ENCODE measurements at regions not wholly inside any gene's neighbourhood (a gene's known extent, or its start where the extent isn't known, plus 50 kb on each side); places are given as distances from the start of the nearest gene placed in this dataset.

DNA sequence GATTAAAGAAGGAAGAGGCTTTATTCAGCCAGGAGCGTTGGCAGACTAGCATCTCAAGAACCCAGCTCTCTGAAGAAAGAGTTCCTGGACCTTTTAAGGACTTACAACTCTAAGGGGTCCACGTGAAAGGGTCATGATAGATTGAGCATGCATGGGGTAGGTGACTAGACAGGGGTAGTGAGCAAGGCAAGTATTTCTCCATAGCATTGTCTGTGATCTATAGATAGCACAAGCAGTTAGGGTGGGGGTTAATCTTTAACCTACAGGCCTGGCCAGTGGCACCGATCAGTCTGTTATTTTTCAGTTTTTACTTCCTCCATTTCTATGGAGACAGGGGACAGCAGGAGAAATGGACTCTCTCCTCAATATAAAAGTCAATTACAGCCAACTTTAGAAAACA lies 983.7 kb downstream of the SLITRK1 start (continued):
- TF ChIP-seq, protein P1, sequence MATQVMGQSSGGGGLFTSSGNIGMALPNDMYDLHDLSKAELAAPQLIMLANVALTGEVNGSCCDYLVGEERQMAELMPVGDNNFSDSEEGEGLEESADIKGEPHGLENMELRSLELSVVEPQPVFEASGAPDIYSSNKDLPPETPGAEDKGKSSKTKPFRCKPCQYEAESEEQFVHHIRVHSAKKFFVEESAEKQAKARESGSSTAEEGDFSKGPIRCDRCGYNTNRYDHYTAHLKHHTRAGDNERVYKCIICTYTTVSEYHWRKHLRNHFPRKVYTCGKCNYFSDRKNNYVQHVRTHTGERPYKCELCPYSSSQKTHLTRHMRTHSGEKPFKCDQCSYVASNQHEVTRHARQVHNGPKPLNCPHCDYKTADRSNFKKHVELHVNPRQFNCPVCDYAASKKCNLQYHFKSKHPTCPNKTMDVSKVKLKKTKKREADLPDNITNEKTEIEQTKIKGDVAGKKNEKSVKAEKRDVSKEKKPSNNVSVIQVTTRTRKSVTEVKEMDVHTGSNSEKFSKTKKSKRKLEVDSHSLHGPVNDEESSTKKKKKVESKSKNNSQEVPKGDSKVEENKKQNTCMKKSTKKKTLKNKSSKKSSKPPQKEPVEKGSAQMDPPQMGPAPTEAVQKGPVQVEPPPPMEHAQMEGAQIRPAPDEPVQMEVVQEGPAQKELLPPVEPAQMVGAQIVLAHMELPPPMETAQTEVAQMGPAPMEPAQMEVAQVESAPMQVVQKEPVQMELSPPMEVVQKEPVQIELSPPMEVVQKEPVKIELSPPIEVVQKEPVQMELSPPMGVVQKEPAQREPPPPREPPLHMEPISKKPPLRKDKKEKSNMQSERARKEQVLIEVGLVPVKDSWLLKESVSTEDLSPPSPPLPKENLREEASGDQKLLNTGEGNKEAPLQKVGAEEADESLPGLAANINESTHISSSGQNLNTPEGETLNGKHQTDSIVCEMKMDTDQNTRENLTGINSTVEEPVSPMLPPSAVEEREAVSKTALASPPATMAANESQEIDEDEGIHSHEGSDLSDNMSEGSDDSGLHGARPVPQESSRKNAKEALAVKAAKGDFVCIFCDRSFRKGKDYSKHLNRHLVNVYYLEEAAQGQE (IDR thresholded peaks at IDR 0.05) = no peak

GRCh38 chr13:82879921-82880320 lies 1002.4 kb downstream of the SLITRK1 start:
- H3K9ac ChIP-seq (ENCODE audit: low read depth in 1 of 2, low read length in 2 of 2) = no peak overlapping the region
- no peaks in the 10 kb centered on the region for H3K4me1 ChIP-seq (ENCODE audit: control insufficient read depth in 4 of 4, insufficient read depth in 4 of 4, low read length in 3 of 4)
- no peaks in the 10 kb centered on the region for H3K36me3 ChIP-seq (ENCODE audit: control insufficient read depth in 4 of 4, insufficient read depth in 3 of 4, low read depth in 1 of 4, low read length in 3 of 4)
- H3K27ac ChIP-seq (ENCODE audit: low read depth in 1 of 2, low read length in 2 of 2) = no peak overlapping the region
- 42% methylated on average over 1 of the region's 1 CpG for WGBS
- no peak for TF ChIP-seq HNF4G (IDR thresholded peaks at IDR 0.05)
- no peak for TF ChIP-seq FOXA1 (IDR thresholded peaks at IDR 0.05)
- TF ChIP-seq, protein P2, sequence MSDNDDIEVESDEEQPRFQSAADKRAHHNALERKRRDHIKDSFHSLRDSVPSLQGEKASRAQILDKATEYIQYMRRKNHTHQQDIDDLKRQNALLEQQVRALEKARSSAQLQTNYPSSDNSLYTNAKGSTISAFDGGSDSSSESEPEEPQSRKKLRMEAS (IDR thresholded peaks at IDR 0.05) = no peak
- no peak for TF ChIP-seq SP1 (IDR thresholded peaks at IDR 0.05)
- TF ChIP-seq JUND (IDR thresholded peaks at IDR 0.05) = no peak
- no peak for TF ChIP-seq EGR1 (IDR thresholded peaks at IDR 0.05; ENCODE audit: low read depth in 2 of 2)
- TF ChIP-seq TAF1 (conservative IDR thresholded peaks at IDR 0.05) = no peak
- TF ChIP-seq GABPA (IDR thresholded peaks at IDR 0.05 in 1 of 2, conservative IDR thresholded peaks at IDR 0.05 in 1 of 2) = no peak
- H3K9me3 ChIP-seq (ENCODE audit: control insufficient read depth in 4 of 4, low read length in 3 of 4) = no peaks in the 10 kb centered on the region
- no peaks in the 10 kb centered on the region for H3K27me3 ChIP-seq (ENCODE audit: control insufficient read depth in 4 of 4, insufficient read depth in 4 of 4, low read length in 3 of 4)
- H3K4me3 ChIP-seq (ENCODE audit: low read depth in 1 of 3, low read length in 3 of 3) = no peak overlapping the region
- no peak for DNase-seq (ENCODE audit: low spot score)

DNA sequence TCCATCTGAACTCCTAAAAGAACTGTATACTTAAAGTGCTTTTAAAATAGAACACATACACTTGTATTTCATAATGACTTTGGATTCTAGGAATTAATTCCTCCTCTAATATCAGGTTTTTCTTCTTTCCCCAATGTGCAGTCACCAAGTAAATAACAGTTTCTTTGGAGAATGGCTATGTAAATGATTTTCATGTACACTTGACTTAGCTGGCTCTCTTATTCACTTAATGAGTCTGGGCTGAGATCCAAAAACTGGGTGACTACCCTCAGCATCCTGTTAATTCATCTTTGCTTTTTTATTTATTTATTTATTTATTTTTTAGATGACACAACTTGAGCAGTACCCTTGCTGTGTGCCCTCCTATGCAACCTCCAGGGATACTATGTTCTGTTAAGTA lies 1003.7 kb downstream of the SLITRK1 start:
- Histone ChIP-seq H3K4me3 (ENCODE audit: low read depth in 1 of 3, low read length in 3 of 3) (no peak overlapping the region), H3K9ac (ENCODE audit: low read depth in 1 of 2, low read length in 2 of 2) (no peak overlapping the region), H3K36me3 (ENCODE audit: control insufficient read depth in 4 of 4, insufficient read depth in 3 of 4, low read depth in 1 of 4, low read length in 3 of 4) (no peaks in the 10 kb centered on the region), H3K9me3 (ENCODE audit: control insufficient read depth in 4 of 4, low read length in 3 of 4) (no peaks in the 10 kb centered on the region), H3K27me3 (ENCODE audit: control insufficient read depth in 4 of 4, insufficient read depth in 4 of 4, low read length in 3 of 4) (no peaks in the 10 kb centered on the region), H3K27ac (ENCODE audit: low read depth in 1 of 2, low read length in 2 of 2) (no peak overlapping the region), H3K4me1 (ENCODE audit: control insufficient read depth in 4 of 4, insufficient read depth in 4 of 4, low read length in 3 of 4) (no peaks in the 10 kb centered on the region)
- DNase-seq (ENCODE audit: low spot score) = no peak
- no peak for TF ChIP-seq JUND (IDR thresholded peaks at IDR 0.05)
- TF ChIP-seq HNF4A (conservative IDR thresholded peaks at IDR 0.05) = no peak
- TF ChIP-seq RAD21 (IDR thresholded peaks at IDR 0.05) = no peak
- no peak for TF ChIP-seq FOXA2 (IDR thresholded peaks at IDR 0.05)
- TF ChIP-seq GABPA (IDR thresholded peaks at IDR 0.05 in 1 of 2, conservative IDR thresholded peaks at IDR 0.05 in 1 of 2) = no peak
- no peak for TF ChIP-seq ATF3 (IDR thresholded peaks at IDR 0.05)
- no peak for TF ChIP-seq NR2F2 (IDR thresholded peaks at IDR 0.05)
- TF ChIP-seq ZBTB33 (IDR thresholded peaks at IDR 0.05) = no peak
- TF ChIP-seq SP1 (IDR thresholded peaks at IDR 0.05) = no peak
- no peak for TF ChIP-seq HNF4G (IDR thresholded peaks at IDR 0.05)
- TF ChIP-seq, protein P1 (IDR thresholded peaks at IDR 0.05) = no peak
- TF ChIP-seq YY1 (IDR thresholded peaks at IDR 0.05) = no peak
- TF ChIP-seq EGR1 (IDR thresholded peaks at IDR 0.05; ENCODE audit: low read depth in 2 of 2) = no peak
- TF ChIP-seq CTCF (IDR thresholded peaks at IDR 0.05; ENCODE audit: low read depth, low read length, missing input control) = no peak
